ENCODE measurements at regions not wholly inside any gene's neighbourhood (a gene's known extent, or its start where the extent isn't known, plus 50 kb on each side); places are given as distances from the start of the nearest gene placed in this dataset.
"Not testable (repeated sequence)": the region's sequence is repeated elsewhere in the genome, so short reads cannot be mapped to it uniquely, and the experiment has no call there.

GRCh38 chr9:108762348-108763055, 93.3 kb downstream of the ACTL7B start:
- no peak for DNase-seq

- peak; percentile 76 for DNase-seq
These were observed 94.0 kb downstream of the ACTL7B start for GRCh38 chr9:108761655-108762347.

GRCh38 chr9:108760841-108761240, 94.9 kb downstream of the ACTL7B start:
- no peak for DNase-seq

- no peak for DNase-seq
These were observed 96.0 kb downstream of the ACTL7B start for GRCh38 chr9:108759835-108760234.

GRCh38 chr9:108759399-108759798, 96.4 kb downstream of the ACTL7B start:
- no peak for DNase-seq

- no peak for DNase-seq
These were observed 98.9 kb downstream of the ACTL7B start for GRCh38 chr9:108756746-108757490.

- DNase-seq = no peak
These were observed 99.8 kb downstream of the ACTL7B start for GRCh38 chr9:108755979-108756378.

GRCh38 chr9:108751369-108751768, 104.4 kb downstream of the ACTL7B start:
- DNase-seq = no peak

- DNase-seq = no peak
These were observed 105.0 kb downstream of the ACTL7B start for GRCh38 chr9:108750661-108751215.

GRCh38 chr9:108748776-108749175, 107.0 kb downstream of the ACTL7B start:
- no peak for DNase-seq

- DNase-seq = no peak
These were observed 108.9 kb downstream of the ACTL7B start for GRCh38 chr9:108746864-108747263.

GRCh38 chr9:108746001-108746400, 109.8 kb downstream of the ACTL7B start:
- no peak for DNase-seq

GRCh38 chr9:108744641-108745040, 111.1 kb downstream of the ACTL7B start:
- no peak for DNase-seq

GRCh38 chr9:108743901-108744371, 111.8 kb downstream of the ACTL7B start:
- no peak for DNase-seq

GRCh38 chr9:108743416-108743815, 112.4 kb downstream of the ACTL7B start:
- no peak for DNase-seq

GRCh38 chr9:108742191-108742590, 113.6 kb downstream of the ACTL7B start:
- DNase-seq = no peak

- not testable (repeated sequence) for DNase-seq
These were observed 124.5 kb downstream of the ACTL7B start for GRCh38 chr9:108731292-108731691.

- no peak for DNase-seq
These were observed 128.1 kb downstream of the ACTL7B start for GRCh38 chr9:108727580-108728111.

- DNase-seq = no peak
These were observed 131.1 kb downstream of the ACTL7B start for GRCh38 chr9:108724652-108725051.

GRCh38 chr9:108724122-108724521, 131.7 kb downstream of the ACTL7B start:
- no peak for DNase-seq

- no peak for DNase-seq
These were observed 133.4 kb downstream of the ACTL7B start for GRCh38 chr9:108722396-108722795.

- DNase-seq = no peak
These were observed 135.6 kb downstream of the ACTL7B start for GRCh38 chr9:108720191-108720642.

- DNase-seq = no peak
These were observed 145.4 kb downstream of the ACTL7B start for GRCh38 chr9:108710424-108710823.
